Left renal pelvis (tissue), 4 donors: ENCODE measurements at regions not wholly inside any gene's neighbourhood (a gene's known extent, or its start where the extent isn't known, plus 50 kb on each side); places are given as distances from the start of the nearest gene placed in this dataset.
"Not testable (repeated sequence)": the region's sequence is repeated elsewhere in the genome, so short reads cannot be mapped to it uniquely, and the experiment has no call there.

ENCODE experiments used
- DNase-seq, 4 donors: peaks; one replicate each; pipeline ENCODE4 v3.0.0-alpha.2; 2013; ENCODE audit warnings: low read depth in 4 of 4, low spot score in 3 of 4

DNA sequence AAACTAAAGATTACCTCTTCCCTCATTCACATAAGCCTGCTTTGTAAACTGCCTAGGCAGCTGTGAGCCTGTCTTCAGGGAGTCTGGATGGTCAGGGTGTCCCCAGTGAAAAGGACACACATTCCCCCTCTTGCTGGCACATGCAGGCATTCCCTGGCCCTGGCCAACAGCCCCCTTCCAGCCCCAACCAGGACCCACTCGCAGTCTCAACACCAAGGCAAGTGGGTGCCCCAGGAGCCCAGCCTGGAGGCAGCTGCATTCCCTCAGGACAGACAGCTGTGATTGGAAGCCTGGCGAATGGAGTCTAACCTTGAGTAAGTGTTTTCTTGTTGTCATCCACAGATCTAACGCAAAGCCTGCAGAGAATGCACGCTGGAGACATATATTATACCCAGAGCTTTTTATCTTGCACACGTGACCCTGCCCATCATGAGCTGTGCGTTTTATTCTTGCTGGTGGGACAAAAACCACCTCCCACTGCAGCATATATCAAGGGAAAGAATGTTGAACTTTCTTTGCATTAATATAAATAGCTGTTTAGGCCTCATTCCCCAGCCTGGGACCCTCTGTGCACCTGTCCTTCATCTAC is 95.0 kb upstream of the LHX1 start:
- DNase-seq = no peak

DNA sequence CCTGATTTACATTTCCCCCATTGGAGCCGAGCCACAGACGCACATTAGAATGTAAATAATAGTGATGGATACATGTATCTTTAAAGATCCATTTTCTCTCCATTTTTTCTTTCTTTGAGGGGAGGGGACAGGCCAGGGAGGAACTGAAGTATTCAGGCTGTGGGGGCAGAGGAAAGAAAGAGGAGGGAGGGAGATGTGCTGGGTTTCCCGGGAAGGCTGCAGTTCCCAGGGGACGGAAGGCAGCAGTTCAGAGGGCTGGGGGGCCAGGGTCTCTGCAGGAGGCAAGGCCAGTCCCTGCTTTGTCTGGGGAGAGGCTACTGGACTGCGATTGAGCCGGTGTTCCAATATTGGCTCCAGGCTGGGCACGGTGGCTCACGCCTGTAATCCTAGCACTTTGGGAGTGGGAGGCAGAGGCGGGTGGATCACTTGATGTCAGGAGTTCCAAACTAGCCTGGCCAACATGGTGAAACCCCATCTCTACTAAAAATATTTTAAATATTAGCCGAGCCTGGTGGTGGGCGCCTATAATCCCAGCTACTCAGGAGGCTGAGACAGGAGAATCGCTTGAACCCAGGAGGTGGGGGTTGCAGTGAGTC is 94.2 kb upstream of the LHX1 start:
- DNase-seq = no peak

DNA sequence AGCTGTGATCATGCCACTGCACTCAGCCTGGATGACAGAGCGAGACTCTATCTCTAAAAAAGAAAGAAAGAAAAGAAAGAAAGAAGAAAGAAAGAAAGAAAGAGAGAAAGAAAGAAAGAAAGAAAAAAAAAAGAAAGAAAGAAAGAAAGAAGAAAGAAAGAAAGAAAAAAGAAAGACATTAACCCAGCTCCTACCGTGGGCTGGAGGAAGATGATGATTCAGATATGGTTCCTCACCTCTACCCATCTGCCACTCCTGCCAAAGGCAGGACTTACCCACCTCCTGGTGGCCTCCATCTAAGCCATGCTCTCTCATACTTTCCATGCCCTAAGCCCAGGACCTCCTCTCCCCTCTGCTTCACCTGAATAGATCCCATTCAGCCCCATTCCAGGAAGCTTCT is 93.3 kb upstream of the LHX1 start:
- DNase-seq = no peak

DNA sequence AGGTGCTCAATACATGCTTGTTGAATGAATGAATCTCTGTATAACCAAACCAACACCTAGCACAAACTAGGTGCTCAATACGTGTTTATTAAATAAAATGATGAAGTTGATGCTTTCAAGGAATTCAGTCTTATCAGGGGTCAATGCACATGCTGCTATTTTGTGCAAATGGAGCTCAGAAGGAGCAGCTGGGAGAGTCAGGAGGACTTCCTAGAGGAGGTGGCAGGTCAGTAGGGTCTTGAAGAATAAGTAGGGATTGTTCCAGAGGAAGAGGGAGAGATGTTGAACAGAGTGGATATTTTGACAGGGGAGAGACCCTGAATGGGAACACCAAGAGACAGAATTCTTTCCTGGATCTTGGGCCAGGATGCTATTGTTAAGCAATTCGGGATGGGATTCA is 92.7 kb upstream of the LHX1 start:
- no peak for DNase-seq

DNA sequence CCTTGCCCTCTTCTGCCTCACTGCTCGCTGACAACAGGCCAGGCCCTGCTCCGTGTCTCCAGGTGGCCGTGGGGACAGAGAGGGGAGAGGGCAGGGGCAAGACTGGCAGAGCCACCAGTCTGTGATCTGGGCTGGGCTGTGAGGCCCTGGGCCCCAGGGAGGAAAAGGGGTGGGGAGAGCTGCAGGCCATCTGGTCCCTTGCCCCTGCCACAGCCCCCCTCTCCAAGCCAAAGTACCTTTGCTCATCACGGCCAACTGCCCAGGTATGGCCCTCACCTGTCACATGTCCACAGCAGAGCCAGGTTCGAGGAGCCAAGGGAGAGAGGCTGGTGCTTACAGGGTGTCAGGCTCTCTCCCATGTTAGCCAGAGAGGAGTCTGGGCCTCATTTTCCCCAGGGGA is 91.4 kb upstream of the LHX1 start:
- DNase-seq = no peak

DNA sequence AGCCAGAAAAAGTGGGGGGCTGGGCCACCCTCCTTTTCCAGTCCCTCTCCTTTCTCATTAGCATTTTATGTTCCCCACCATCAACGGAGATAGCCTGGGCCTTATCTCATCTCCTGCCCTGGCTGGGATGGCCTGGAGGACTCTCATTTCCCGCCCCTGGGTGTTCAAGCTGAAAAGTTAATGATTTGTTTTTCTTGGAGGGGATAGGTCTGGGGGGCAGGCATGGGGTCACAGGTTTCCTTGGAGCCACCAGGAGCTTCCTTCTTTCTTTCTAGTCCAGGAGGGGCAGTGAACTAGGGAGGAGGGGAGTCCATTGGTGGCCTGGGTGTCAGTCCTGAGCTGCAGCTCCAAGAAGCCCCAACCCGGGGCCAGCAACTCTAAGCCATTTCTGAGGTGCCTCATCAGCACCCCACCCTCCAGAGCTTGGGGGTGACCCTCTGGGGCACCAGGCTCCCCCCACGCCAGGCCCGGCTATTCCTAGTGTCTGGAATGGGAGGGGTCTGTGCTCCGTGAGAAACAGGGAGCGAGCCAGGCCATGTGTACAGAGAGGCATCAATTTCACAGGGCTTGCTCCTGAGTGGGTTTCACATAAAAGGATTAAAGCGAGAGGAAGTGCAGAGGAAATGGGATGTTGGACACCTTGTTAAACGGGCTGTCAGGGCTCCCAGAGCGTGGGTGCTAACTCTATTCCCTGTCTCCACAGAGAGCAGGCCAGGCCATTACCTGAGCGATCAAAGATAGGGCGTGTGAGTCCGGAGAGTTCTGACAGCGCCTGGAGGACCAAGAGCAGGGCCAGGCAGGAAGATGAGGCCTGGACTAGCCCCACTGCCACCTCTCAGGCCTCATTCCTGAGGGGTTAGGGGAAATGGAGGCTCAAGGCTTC is 90.6 kb upstream of the LHX1 start:
- DNase-seq = no peak

DNA sequence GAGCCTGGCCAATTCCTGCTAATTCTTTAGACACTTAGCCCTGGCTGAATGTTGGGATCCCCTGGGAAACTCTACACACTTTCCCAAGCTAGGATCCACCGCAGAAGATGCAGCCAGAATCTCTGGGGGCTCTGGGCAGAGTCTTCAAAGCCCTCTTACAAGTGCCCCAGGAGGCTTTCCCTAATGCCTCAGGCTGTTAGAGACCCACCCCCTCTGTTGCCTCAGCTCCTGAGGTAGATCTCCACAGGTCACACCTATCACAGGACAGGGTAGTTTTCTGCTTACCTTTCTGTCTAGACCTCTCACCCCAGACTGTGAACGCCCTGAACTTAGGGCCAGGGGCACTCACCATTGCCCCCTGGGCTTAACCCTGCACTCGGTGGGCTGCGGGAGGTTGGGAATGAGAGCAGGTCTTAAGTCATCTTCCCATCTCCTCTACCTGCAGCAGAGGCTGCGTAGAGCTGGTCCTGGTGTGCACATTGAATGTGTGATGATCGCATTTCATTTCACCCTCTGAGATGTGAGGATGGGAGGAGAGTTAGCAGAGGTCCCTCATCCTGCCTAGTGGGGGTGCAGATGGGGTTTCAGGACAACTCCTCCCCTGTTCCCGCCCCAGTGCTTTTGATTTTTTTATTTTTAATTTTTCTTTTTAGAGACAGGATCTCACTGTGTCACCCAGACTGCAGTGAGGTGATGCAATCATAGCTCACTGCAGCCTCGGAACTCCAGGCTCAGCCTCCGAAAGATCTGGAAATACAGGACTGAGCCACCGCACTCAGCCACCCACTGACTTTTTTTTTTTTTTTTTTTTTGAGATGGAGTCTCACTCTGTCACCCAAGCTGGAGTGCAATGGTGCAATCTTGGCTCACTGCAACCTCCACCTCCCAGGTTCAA is 89.0 kb upstream of the LHX1 start:
- DNase-seq = no peak

DNA sequence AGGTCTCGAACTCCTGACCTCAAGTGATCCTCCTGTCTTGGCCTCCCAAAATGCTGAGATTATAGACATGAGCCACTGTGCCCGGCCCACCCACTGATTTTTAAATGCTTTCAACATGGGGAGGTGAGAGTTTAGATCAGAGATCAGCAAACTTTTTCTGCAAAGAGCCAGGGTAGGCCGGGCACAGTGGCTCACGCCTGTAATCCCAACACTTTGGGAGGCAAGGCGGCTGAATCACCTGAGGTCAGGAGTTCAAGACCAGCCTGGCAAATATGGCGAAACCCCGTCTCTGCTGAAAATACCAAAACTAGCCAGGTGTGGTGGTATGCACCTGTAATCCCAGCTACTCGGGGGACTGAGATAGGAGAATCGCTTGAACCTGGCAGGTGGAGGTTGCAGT is 88.3 kb upstream of the LHX1 start:
- not testable (repeated sequence) for DNase-seq

DNA sequence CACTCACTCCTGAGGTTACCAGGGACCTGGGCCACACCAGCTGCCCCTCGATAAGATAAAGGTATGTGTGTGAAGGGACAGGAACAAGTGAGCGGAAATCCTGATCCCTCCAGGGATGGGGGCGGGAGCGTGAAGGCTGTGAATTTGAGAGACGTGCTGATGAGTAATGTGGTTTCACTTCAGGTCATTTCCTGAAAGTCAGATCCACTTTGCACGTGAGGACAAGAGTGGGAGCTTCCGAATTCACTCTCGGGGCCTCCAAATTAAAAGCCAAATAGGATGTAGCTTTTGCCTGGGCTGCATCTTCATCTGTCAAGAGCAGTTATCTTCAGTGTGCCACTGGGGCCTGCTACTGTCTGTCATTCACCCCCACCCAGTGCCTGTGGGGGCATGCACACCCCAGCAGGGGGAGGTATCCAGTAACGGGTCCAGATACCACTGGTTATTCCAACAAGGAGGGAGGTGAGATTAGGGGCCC is 87.4 kb upstream of the LHX1 start:
- no peak for DNase-seq

DNA sequence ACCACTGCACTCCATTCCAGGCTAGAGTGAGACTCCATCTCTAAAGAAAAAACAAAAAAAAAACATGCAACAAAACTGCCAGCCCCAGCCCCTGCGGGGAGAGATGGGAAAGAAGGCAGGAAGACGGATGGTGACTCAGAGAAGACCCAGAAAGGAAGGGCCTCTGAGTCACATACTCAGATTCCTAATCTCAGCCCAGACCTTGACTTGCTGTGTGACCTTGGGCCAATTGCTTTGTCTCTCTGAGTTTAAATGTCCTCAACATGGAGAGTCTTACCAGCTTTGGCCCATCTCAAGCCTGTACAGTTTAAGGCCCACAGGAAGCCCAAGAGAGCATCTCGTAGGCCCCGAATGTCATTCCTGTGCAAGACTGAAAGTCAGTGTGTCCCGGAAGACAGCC is 86.5 kb upstream of the LHX1 start:
- no peak for DNase-seq

DNA sequence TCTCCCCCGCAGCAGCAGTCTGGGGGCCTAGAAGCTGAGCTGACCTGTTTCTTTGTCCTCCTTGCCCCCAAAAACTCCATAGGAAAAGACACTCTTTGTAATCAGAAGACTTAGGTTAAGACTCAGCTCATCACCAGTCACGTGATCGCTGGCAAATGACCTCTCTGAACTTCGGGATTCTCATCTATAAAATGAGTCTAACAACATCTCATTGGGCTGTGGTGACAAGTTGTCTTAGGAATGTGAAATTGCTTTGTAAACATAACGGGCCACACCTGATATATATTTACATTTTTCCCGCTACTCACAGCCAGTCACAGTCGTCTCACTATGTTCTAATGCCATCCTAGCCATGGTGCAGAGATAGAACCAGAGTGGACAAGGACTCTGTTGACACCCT is 86.0 kb upstream of the LHX1 start:
- DNase-seq = no peak

DNA sequence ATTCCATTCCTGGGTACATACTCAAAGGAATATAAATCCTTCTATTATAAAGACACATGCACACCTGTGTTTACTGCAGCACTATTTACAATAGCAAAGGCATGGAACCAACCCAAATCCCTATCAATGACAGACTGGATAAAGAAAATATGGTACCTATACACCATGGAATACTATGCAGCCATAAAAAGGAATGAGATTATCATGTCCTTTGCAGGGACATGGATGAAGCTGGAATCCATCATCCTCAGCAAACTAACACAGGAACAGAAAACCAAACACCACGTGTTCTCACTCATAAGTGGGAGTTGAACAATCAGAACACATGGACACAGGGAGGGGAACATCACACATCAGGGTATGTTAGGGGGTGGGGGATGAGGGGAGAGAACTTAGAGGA is 84.8 kb upstream of the LHX1 start:
- not testable (repeated sequence) for DNase-seq

DNA sequence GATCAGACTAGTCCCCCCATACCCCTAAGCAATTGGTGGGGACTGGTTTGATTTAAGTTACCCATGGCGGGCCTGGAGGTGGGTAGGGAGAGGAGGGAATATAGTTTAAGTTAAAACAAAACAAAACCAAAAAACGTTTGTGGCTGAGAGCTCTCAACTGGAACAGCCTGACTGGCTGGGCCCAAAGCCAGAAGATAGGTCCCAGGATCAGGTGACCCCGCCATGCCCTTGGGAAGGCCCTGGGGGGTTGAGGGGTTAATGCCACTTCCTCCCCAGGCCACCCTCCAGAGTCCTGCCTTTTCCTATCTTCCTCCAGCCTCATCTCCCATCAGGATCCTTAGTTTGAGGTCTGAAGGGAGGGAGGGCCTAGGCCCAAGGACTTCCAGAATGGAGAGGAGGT is 82.3 kb upstream of the LHX1 start:
- DNase-seq = no peak

DNA sequence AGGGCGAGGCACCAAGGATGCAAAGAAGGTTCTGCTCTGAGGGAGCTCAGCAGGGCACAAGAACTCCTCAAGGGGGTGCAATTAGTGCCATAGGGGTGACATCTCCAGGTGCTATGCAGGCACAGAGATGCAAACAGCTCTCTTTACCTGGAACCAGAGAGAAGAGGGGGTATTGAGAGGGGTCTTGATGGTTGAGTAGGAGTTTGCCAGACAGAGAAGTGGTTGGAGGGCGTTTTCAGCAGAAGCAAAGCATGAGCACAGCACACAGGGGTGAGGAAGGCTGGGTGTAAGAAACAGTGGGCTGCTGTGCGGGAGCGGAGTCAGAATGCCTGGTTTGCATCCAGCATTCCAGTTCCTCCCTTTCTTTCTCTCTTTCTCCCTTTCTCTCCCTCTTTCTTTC is 81.8 kb upstream of the LHX1 start:
- DNase-seq = no peak

DNA sequence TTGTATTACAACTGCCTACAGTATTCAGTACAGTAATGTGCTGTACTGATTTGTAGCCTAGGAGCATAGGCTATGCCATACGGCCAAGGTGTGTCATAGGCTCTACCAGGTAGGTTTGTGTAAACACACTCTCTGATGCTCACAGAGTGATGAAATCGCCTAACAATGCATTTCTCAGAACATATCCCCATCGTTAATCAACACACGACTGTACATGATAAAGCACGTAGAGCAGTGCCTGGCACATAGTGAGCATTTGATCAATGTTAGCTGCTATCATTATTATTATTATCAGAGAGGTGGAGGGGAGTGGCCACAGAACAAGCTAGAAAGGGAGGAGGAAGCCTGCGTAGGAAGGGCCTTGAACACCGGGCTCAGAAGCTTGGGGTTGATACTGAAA is 81.1 kb upstream of the LHX1 start:
- no peak for DNase-seq

DNA sequence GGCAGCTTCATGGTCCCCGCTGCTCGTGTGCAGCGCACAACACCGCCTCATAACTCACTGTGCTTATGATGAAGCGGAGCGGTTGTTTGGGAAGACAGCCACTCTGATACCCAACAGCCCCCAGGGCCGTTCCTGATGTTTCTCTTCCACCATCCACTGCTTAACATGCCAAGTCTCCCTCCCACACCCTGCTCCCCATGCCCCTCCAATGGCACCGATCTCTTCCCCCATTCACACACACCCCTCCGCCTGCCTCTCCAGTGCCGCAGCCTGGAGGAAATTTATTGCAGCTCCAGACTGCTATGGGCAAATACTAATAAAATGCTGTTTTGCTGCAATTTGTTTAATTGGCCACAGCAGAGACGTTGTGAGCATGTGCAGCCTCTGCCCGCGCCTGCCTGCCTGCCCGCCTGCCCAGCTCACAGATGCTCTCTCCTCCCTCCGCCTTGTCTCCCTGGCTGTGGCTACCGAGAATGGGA is 80.3 kb upstream of the LHX1 start:
- no peak for DNase-seq

DNA sequence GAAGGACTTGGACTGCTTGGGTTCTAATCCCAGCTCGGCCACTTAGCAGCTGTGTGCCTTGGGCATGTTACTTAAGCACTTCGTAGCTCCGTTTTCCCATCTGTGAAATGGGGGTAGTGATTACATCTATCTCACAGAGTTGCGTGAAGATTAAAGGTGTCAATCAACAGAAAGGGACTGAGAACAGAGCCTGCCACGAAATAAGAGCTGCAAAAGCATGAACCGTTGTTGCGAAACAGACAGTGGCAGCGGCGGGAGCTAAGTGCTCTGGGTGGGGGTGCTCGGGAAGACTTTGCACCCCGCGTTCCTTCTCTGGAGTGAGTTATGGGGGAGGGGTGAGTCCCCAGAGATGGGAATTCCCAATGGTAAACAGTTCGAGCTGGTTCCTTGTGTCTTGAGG is 79.6 kb upstream of the LHX1 start:
- no peak for DNase-seq

DNA sequence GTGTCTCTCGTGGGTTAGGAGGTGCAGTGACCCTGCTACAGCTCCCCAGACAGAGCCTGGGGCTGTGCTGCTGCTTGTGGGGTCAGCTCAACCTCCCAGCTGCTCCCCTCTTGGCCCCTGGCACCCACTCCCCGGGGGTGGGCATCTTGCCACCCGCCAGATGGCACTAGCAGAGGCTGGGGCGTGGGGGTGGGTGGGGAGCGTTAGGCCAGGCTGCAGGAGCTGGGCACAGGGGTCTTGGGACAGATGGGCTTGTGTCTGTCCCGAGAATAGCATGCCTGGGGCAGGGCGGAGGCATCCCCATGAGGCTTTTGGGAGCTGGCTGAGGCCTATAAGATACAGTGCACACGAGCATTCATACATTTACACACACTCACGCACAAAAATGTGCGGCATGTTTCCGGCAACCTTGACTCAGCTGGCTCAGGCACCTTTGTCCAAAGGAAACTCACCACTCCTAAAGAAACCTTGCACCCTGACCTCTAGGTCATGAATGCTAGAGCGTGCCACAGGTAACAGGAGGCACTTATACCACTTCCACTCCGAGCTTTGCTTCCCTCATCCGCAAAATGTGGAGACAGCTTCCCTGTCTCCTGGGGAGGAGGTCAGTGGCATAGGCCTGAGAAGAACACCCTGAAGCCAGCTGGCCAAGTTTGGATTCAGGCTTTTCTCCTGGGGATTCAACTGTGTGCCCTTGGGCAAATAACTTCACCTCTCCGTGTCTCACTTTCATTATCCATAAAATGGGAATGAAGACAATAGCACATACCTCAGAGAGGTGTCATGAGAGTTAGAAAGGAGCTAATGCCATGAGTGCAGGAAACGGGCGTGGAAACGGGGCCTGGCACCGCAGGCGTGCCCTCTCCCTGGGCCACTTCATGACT is 78.9 kb upstream of the LHX1 start:
- no peak for DNase-seq

DNA sequence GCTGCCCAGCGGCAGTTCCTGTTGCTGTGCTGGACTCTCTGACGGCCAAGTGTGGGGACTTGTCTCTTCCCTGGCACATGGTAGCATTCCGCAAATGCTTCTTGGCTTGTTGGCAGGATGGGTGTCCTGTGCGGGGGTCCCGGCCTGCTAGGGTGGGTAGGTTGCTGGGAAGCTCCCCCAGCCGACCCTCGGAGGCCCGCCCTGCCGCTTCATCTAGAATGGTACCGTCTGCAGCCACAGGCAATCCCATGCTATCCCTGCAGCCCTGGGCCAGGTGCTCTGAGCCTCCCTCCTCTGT is 78.3 kb upstream of the LHX1 start:
- DNase-seq = no peak

DNA sequence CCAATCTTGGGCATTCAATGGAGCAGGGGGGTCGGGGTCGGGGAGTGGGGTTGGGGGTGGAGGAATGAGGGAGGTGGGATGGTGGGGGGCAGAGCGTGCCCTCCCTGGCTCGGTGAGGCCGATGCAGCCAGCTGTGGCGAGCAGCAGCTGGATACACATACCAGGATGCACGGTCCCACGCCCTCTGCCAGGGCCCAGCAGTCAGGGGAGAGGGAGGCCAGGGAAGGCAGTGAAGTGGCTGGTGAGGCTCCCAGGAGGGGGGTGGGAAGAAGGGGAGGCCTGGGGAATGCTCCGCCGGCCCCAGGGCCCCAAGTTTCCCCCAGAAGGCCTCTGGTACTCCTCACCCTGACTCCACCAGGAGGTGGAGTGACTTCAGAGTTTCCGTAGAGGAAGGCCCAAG is 77.6 kb upstream of the LHX1 start:
- no peak for DNase-seq
